ENCODE measurements at regions not wholly inside any gene's neighbourhood (a gene's known extent, or its start where the extent isn't known, plus 50 kb on each side); places are given as distances from the start of the nearest gene placed in this dataset.

DNA sequence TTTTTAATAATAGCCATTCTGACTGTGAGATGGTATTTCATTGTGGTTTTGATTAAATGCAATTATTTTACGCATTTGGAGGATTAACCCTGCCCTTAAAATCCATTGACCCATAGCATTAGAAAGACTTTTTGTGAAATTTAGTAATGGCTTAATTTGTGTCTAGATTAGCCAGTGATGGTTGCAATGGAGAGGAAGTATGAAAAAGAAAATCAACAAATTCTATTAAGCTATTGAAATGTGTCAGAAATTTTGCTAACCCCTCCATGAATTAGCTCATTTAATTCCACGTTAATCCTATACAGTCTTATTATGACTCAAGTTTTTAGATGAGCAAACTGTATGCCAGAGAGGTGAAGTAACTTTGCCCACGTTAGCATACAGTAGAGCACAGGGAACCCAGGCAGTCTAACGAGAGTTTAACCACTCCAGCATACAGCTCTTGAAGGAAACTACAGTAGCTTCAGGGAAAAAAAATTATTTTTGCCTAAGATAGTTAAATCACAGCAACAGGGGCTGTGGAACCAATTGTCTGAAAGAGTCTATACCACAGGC lies 158.2 kb upstream of the PPP2R2B start:
- no peak for TF ChIP-seq POLR2AphosphoS5 (IDR thresholded peaks at IDR 0.05; ENCODE audit: low read depth, low read length)
- no peak for TF ChIP-seq POLR2A (IDR thresholded peaks at IDR 0.05; ENCODE audit: low read depth, low read length)
- no peak for TF ChIP-seq TAF1 (IDR thresholded peaks at IDR 0.05; ENCODE audit: low read depth, low read length)
- no peak for TF ChIP-seq SPI1 (IDR thresholded peaks at IDR 0.05; ENCODE audit: low read depth, low read length)
- no peak for TF ChIP-seq POU2F2 (IDR thresholded peaks at IDR 0.05; ENCODE audit: low read depth, low read length)

All from GM12891 (cell line).